RWPE2 (cell line): ENCODE measurements at regions not wholly inside any gene's neighbourhood (a gene's known extent, or its start where the extent isn't known, plus 50 kb on each side); places are given as distances from the start of the nearest gene placed in this dataset.
A peak's percentile ranks its signal among the peaks of the same experiment; 100 is the strongest.
"Not testable (repeated sequence)": the region's sequence is repeated elsewhere in the genome, so short reads cannot be mapped to it uniquely, and the experiment has no call there.

Experiments used
- ATAC-seq: fragments of 200-7000 bp; cut with Tn5 transposase; 3 replicates; pipeline ENCODE4 v1.9.1; 2021; ENCODE audit warnings: low read depth
- DNase-seq: peaks from one replicate; pipeline ENCODE4 v3.0.0-alpha.2; 2020; ENCODE audit warnings: low spot score
- H3K27ac ChIP-seq: fragments of 450-650 bp; 2 replicates; pipeline ENCODE4 v1.5.1; 2017; ENCODE audit warnings: mild to moderate bottlenecking; ENCODE audit not compliant: poor library complexity, severe bottlenecking
- H3K27me3 ChIP-seq: fragments of 250-450 bp; sonication (Bioruptor Pico); 2 replicates; pipeline ENCODE4 v1.5.1; 2021; ENCODE audit warnings: mild to moderate bottlenecking, moderate library complexity; ENCODE audit not compliant: insufficient read depth, poor library complexity, severe bottlenecking
- H3K36me3 ChIP-seq: fragments of 250-450 bp; sonication (Bioruptor Pico); 2 replicates; pipeline ENCODE4 v1.5.1; 2020; ENCODE audit warnings: low read depth, mild to moderate bottlenecking, moderate library complexity
- H3K4me1 ChIP-seq: fragments of 250-450 bp; sonication (Bioruptor Pico); 2 replicates; pipeline ENCODE4 v1.5.1; 2021; ENCODE audit warnings: mild to moderate bottlenecking, moderate library complexity; ENCODE audit not compliant: insufficient read depth, poor library complexity, severe bottlenecking
- H3K4me3 ChIP-seq: fragments of 250-450 bp; sonication (Bioruptor Pico); 2 replicates; pipeline ENCODE4 v1.5.1; 2021; ENCODE audit warnings: mild to moderate bottlenecking, moderate library complexity; ENCODE audit not compliant: severe bottlenecking
- H3K9me3 ChIP-seq: fragments of 250-450 bp; sonication (Bioruptor Pico); 2 replicates; pipeline ENCODE4 v1.5.1; 2021; ENCODE audit warnings: mild to moderate bottlenecking, moderate library complexity; ENCODE audit not compliant: severe bottlenecking
- CTCF ChIP-seq: fragments of 450-650 bp; IDR thresholded peaks from one replicate; pipeline ENCODE4 v1.5.1; 2017; ENCODE audit warnings: mild to moderate bottlenecking, moderate library complexity; ENCODE audit not compliant: poor library complexity, severe bottlenecking

GRCh38 chr14:106315436-106315835, 789.1 kb downstream of the TMEM121 start:
- ATAC-seq: 0 out of 3 replicates have a peak, but pooled peaks have one; percentile 25
- no peaks in the 10 kb centered on the region for H3K36me3 ChIP-seq
- peaks cover 5% of the 10 kb centered on the region for H3K9me3 ChIP-seq
- no peak overlapping the region for H3K4me3 ChIP-seq
- no peak overlapping the region for H3K27ac ChIP-seq
- no peaks in the 10 kb centered on the region for H3K27me3 ChIP-seq
- DNase-seq: no peak
- TF ChIP-seq CTCF: no peak
- no peaks in the 10 kb centered on the region for H3K4me1 ChIP-seq

- Histone ChIP-seq H3K27me3 (no peaks in the 10 kb centered on the region), H3K4me1 (no peaks in the 10 kb centered on the region), H3K27ac (no peak overlapping the region), H3K4me3 (no peak overlapping the region), H3K9me3 (no peaks in the 10 kb centered on the region), H3K36me3 (no peaks in the 10 kb centered on the region)
- TF ChIP-seq CTCF: no peak
- ATAC-seq (no peak), DNase-seq (no peak)
These were observed 791.2 kb downstream of the TMEM121 start for GRCh38 chr14:106317593-106317992.

- Histone ChIP-seq H3K27ac (no peak overlapping the region), H3K4me3 (no peak overlapping the region), H3K27me3 (no peaks in the 10 kb centered on the region), H3K36me3 (no peaks in the 10 kb centered on the region), H3K9me3 (no peaks in the 10 kb centered on the region), H3K4me1 (no peaks in the 10 kb centered on the region)
- DNase-seq: no peak
- peak; percentile 23 for TF ChIP-seq CTCF
- ATAC-seq: no peak
These were observed 792.3 kb downstream of the TMEM121 start for GRCh38 chr14:106318700-106319099.

GRCh38 chr14:106323970-106324369, 797.6 kb downstream of the TMEM121 start:
- H3K27ac ChIP-seq, H3K27me3 ChIP-seq, ATAC-seq, H3K4me1 ChIP-seq, H3K9me3 ChIP-seq, DNase-seq, H3K36me3 ChIP-seq, H3K4me3 ChIP-seq: not testable (repeated sequence)

- H3K9me3 ChIP-seq: no peaks in the 10 kb centered on the region
- no peak overlapping the region for H3K27ac ChIP-seq
- H3K4me1 ChIP-seq: no peaks in the 10 kb centered on the region
- TF ChIP-seq CTCF: no peak
- H3K36me3 ChIP-seq: no peaks in the 10 kb centered on the region
- no peak overlapping the region for H3K4me3 ChIP-seq
- no peak for DNase-seq
- peaks cover 4% of the 10 kb centered on the region for H3K27me3 ChIP-seq
- no peak; the same call in 2 of the 3 replicates for ATAC-seq
These were observed 800.9 kb downstream of the TMEM121 start for GRCh38 chr14:106327234-106327633.

GRCh38 chr14:106327702-106328353, 801.4 kb downstream of the TMEM121 start:
- H3K4me1 ChIP-seq, ATAC-seq, H3K27ac ChIP-seq, H3K36me3 ChIP-seq, H3K9me3 ChIP-seq, H3K4me3 ChIP-seq, H3K27me3 ChIP-seq, DNase-seq: not testable (repeated sequence)

- not testable (repeated sequence) for H3K4me3 ChIP-seq, H3K36me3 ChIP-seq, H3K27ac ChIP-seq, DNase-seq, H3K9me3 ChIP-seq, H3K4me1 ChIP-seq, H3K27me3 ChIP-seq, ATAC-seq
These were observed 802.9 kb downstream of the TMEM121 start for GRCh38 chr14:106329243-106329642.

- not testable (repeated sequence) for ATAC-seq, H3K4me1 ChIP-seq, H3K36me3 ChIP-seq, H3K9me3 ChIP-seq, H3K27me3 ChIP-seq, H3K27ac ChIP-seq, DNase-seq, H3K4me3 ChIP-seq
These were observed 803.8 kb downstream of the TMEM121 start for GRCh38 chr14:106329987-106330774.
